ENCODE measurements at regions not wholly inside any gene's neighbourhood (a gene's known extent, or its start where the extent isn't known, plus 50 kb on each side); places are given as distances from the start of the nearest gene placed in this dataset.
"Not testable (repeated sequence)": the region's sequence is repeated elsewhere in the genome, so short reads cannot be mapped to it uniquely, and the experiment has no call there.

DNA sequence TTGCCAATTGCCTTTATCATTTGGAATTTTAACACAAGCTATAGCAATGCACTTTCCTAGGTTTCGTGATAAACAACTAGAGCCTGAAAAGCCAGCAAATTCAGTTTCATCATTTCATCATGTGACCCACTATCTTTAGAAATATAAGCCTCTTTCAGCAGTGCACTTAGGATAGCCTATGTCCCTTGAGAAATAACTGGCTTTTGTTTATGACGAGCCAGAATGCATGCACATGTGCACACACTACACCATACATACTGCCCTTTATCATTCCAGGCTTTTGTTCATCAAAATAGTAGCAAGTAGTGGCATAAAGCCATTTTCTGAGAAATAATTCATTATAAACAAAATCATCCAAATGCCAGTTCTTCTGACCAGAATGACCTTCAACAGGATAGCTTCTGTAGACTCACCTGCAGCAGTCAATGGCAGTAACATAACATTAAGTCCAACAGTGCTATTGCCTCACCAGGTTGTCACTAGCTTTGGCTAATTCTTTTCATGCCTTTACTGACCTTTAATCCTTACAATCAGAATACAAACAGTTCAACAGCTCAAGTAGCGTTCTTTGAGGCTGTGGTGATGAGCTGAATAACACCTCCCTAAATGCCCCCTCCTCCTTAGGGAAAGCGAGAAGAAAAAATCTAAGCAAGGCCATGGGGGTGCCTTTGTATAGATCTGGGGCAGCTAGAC lies 132.3 kb upstream of the SMARCA2 start:
- DNase-seq, result no peak

DNA sequence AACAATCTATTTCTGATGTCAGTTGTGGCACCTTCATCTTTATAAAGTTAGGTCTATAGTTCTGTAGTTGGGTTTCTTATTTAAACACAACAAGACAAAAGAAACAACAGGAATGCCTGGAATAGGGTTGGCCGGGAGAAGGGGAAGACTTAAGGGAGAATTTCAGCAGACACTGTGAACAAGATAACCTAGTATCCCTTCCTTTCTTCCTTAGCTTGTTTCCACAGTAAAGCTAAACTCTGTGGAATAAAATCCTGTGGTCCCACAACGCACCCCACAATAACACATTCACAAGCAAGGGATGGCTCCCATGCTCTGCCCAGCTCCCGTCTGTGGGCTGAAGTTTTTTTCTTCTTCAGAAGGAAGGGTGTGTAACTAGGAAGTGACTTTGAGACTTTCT lies 124.9 kb upstream of the SMARCA2 start:
- DNase-seq, result no peak

- no peak for DNase-seq
Measured at GRCh38 chr9:1890816-1891215, 124.3 kb upstream of the SMARCA2 start.

DNA sequence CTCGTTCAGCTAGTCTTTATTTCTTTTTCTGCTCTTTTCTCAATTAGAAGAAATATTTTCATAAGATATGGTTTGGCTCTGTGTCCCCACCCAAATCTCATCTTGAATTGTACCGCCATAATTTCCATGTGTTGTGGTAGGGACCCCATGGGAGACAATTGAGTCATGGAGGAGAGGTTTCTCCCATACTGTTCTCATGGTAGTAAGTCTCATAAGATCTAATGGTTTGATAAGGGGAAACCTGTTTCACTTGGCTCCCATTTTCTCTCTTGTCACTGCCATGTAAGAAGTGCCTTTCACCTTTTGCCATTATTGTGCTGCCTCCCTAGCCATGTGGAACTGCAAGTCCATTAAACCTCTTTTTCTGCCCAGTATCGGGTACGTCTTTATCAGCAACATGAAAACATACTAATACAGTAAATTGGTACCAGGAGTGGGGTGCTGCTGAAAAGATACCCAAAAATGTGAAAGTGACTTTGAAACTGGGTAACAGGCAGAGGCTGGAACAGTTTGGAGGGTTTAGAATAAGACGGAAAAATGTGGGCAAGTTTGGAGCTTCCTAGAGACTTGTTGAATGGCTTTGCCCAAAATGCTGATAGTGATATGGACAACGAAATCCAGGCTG lies 112.0 kb upstream of the SMARCA2 start:
- not testable (repeated sequence) for DNase-seq

- DNase-seq, result no peak
Measured at GRCh38 chr9:1907465-1907864, 107.7 kb upstream of the SMARCA2 start.

- no peak for DNase-seq
Measured at GRCh38 chr9:1909322-1909721, 105.8 kb upstream of the SMARCA2 start.

DNA sequence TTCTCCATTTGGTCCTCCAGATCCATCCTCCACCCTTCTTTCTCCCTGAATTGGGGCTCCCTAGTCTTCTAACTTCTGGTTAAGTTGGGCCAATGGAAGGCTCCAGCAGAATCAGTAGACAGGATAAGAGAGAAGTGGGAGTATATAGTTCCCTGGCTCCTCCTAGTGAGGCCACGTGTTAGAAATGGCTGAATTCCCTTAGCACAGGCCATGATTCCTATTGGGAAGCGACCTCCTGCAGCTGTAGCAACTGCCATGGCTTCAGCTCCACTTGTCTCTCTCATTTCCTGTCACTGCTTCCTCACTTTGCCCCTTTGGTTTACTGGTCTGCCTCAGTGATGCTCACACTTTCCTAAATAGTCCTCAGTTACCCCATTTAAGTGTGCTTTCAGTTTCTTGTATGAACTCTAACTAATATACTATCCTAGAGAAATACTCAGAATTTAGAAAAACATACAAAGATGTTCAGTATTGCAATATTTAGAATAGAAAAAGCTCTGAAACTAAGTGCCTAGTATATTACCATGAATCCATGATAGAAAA lies 104.8 kb upstream of the SMARCA2 start:
- DNase-seq, result no peak

DNA sequence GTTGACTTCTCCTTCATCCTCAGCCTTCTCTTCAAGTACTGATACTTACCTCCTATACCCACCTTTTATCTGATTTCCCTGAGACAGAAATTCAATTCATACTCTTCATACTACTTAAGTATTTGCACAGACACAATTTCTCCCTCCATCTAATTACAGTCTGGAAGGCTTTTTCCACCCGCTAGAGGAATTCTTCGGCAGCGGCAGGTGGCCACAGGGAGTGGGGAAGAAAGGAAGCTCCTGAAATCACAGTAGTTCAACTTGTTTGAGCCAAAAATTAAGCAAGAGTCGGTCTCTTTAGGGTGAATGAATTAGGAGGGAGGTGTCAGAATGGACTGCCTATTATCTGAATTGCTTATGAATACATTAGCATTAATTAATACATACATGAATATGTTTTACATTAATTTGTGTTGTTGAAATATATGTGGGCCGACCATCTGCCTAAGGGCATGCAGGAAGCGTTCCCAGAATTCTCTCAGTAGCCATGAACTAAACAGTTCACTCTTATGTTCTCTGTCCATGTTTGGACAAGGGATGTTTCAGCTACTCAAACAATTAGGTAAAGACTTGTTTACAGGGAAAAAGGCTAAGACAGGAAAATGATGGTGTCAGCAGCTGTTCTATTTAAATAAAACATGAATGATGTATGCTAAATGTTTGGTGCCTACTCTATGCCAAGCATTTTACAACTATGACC lies 101.4 kb upstream of the SMARCA2 start:
- DNase-seq, result no peak

GRCh38 chr9:1916095-1916494 lies 99.1 kb upstream of the SMARCA2 start:
- DNase-seq, result no peak

- DNase-seq, result no peak
Measured at GRCh38 chr9:1916655-1917054, 98.5 kb upstream of the SMARCA2 start.

DNA sequence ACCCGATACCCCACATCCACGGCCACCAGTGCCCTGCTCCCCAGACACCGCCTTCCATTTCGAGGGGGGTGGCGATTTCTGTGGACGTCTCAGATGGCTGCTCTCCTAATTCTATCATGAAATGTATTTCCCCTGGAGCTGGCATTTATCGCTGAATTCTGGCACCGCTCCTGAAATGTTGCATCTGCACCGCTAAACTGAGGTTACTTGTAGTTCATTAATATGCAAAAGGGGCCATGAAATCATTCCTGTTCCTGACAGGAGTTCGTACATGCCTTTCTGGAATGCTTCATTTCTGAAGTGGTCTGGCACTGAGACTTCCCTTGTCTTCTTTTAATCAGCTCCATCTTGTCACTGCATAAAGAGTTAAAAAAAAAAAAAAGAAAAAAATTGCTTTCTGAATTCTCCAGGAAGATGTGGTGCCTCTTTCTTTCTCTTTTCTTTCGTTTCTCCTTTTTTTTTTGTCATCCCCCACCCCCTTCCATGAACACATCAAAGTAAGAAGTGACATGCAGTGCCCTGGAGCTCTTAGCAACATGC lies 97.7 kb upstream of the SMARCA2 start:
- no peak for DNase-seq

- DNase-seq, result no peak
Measured at GRCh38 chr9:1918108-1918507, 97.0 kb upstream of the SMARCA2 start.

DNA sequence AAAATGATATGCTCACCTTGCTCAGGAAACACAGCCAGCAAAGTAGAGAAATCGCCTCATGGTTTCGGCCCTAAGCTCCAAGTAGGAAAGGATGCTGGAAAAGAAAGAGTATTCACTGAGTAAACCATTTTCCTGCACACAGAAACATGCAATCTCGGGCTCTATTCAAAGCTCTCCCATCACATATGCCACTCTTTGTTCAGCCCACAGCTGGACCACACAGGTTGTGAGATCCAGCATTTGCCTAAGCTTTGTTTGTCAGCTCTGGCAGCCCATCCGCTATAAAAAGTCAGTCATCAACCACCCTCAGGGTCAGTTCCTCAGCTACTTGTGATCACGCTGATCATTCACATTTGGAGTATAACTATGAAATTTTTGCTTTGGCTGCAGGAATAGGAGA lies 96.5 kb upstream of the SMARCA2 start:
- no peak for DNase-seq

DNA sequence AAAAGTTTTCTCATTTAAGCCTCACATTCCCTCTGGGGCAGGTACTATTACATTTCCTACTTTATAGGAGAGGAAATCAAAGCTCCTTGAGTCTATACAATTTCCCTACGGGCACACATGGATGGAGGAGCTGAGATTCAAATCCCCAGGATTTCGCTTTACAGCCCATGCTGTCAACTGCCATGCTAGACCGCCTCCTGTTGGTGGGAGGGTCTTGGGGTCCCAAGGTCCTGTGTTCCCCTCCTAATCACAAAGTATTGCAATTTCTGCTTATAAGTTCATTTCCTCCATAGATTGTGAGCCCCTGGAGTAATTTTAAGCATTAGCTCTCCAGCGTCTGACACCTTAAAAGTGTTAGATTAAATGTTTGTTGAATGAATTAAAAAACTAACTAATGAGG lies 95.9 kb upstream of the SMARCA2 start:
- no peak for DNase-seq

DNA sequence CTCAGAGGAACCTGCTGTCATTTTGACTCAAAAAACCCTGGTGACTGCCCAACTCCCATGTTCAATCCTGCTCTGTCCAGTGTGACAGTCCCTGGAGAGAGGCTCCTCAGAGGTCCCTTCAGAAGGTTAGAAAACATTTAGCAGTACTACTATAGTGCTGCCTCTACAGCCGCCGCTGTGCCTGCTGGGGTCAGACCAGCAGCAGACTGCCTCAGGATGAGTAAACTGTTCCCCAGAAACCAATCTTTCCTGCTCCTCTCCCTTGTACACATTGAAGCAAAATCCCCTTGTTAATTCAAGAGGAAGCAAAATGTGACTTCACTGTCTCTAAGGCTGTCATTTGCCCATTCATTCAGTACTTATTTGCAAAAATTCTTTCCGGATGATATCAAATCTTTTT lies 94.8 kb upstream of the SMARCA2 start:
- DNase-seq, result no peak

DNA sequence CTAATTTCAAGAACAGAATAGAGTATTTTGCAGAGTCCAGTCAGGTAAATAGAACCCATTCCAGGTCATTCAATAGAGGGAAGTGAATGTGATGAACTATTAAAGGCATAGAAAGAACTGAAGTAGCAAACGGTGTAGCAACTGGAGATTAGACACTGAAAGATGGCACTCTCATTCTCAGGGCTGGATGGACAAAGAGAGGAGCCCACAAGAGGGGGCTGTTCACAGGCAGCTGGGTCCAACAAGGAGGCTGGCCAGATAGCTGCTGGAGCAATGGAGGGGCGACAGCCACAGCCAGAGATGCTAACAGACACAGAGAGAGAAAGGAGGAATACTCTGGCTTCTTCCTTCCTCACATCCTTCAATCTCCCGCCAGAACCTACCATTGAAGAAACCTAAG lies 93.1 kb upstream of the SMARCA2 start:
- DNase-seq, result no peak

DNA sequence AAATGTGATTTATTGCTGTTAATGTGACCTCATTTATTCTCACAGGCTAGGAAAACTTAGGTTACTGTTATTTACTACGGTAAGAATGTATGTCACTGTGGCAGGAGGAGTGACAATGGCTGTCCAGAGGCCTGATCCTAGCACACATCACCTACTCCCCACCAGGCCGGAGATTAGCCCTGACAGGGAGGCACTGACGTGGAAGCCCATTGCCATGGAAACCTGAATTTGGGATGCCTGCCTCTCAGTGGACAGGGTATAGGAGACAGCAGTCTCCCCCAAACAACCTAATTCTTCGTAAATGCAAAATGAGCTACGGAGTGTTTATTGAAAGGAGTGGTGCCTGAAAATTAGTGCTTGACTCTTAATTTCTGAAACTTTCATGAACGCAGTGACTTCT lies 87.6 kb upstream of the SMARCA2 start:
- no peak for DNase-seq

GRCh38 chr9:1929134-1929533 lies 86.0 kb upstream of the SMARCA2 start:
- no peak for DNase-seq

DNA sequence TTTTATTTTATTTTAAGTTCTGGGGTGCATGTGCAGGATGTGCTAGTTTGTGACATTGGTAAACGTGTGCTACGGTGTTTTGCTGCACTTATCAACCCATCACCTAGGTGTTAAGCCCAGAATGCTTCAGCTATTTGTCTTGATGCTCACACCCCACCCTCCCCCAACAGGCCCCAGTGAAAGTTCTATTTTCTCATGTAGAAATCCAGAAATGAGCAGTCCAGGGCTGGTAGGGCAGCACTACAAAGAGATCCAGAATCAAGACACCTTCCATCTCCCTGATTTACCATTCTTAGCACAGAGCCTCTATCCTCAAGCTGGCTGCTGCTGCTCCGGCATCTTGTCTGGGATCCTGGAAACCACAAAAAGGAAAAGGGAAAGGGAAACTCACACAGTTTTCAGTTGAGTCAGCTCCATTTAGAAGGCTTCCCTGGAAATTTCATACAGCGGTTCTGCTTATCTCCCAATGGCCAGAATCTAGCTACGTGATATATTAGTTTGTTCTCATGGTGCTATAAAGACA lies 85.4 kb upstream of the SMARCA2 start:
- no peak for DNase-seq

DNA sequence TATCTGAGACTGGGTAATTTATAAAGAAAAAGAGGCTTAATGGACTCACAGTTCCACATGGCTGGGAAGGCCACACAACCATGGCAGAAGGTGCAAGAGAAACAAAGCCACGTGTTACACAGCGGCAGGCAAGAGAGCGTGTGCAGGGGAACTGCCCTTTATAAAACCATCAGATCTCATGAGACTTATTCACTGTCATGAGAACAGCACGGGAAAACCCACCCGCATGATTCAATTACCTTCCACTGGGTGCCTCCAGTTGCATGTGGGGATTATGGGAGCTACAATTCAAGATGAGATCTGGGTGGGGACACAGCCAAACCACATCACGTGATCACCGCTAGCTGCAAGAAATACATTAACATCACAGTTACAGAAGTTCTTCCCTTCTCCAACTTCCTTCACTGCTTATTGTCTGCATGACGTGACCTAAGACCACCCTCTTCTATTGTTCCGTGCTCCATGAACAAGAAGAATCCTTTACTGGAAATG lies 84.9 kb upstream of the SMARCA2 start:
- not testable (repeated sequence) for DNase-seq

DNA sequence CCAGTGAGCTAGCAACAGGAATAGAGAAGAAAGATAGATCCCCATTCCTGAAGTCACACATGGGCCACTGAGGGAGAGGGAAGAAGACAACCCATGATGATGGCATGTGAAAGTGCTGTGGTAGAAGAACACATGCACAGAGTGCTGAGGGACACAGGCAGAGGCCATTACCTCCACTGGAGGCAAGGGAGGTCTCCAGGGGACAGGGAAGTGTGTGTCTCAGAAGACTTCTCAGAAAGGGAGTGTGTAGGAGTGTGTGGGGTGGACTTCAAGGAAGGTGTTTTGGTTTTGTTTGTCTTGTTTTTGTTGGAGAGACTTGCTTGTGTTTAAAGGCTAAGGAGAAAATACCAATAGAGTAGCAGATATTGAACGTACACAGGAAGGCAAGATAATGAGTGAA lies 77.0 kb upstream of the SMARCA2 start:
- no peak for DNase-seq

- DNase-seq, result no peak
Measured at GRCh38 chr9:1938675-1939170, 76.4 kb upstream of the SMARCA2 start.

DNA sequence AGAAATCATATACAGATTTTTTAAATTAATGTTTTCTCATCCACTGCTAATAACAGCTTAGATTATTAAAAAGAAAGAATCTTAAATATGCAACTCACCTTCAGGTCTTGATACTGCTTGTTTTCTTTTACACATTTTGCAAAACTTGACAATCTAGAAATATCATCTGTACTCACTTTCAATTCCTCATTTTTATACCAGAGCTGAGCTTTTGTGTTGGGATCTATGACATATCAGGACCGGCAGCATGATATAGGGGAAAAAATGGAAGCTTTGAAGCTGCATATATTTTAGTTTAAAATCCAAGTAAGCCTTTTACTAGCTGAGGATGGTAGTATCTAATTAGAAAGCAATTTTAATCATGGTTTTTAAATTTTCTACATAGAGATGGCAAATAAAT lies 75.7 kb upstream of the SMARCA2 start:
- DNase-seq, result no peak
